HG03575 (cell line): ENCODE measurements at regions not wholly inside any gene's neighbourhood (a gene's known extent, or its start where the extent isn't known, plus 50 kb on each side); places are given as distances from the start of the nearest gene placed in this dataset.

Experiments used
- ATAC-seq: cut with Tn5 transposase; IDR thresholded peaks from one replicate; pipeline ENCODE4 v1.9.1; 2021; ENCODE audit not compliant: unreplicated experiment, insufficient number of reproducible peaks, low FRiP score; ENCODE audit errors: extremely low read depth

GRCh38 chr3:190252080-190252479 is 70.2 kb downstream of the CLDN1 start:
- no peak for ATAC-seq

GRCh38 chr3:190249414-190249813 is 72.8 kb downstream of the CLDN1 start:
- no peak for ATAC-seq

DNA sequence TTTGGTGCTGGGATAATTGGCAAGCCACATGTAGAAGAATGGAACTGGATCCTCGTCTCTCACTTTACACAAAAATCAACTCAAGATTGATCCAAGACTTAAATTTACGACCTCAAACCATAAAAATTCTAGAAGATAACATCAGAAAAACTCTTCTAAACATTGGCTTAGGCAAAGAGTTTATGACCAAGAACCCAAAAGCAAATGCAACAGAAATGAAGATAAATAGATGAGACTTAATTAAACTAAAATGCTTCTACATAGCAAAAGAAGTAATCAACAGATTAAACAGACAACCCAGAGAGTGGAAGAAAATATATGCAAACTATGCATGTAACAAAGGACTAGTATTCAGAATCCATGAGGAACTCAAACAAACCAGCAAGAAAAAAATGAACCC is 80.1 kb downstream of the CLDN1 start:
- ATAC-seq: no peak

DNA sequence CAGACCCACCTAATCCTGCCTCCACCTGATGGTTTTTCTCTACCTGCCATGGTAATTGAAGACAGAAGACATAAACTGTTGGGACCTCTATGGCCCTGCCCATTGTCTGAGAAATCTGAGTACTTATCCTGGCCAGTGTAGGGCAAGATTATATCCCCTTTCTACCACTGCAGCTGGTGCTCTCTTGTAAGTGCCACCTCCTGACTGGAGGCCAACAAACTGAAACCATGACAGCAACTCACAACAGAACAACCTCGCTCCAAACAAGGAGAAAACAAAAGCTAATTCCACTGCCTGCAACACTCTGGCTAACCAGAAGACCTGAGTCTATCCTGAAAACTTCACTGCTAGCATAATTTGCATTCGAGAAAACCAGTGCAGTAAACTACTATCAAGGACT is 82.9 kb downstream of the CLDN1 start:
- ATAC-seq: no peak

DNA sequence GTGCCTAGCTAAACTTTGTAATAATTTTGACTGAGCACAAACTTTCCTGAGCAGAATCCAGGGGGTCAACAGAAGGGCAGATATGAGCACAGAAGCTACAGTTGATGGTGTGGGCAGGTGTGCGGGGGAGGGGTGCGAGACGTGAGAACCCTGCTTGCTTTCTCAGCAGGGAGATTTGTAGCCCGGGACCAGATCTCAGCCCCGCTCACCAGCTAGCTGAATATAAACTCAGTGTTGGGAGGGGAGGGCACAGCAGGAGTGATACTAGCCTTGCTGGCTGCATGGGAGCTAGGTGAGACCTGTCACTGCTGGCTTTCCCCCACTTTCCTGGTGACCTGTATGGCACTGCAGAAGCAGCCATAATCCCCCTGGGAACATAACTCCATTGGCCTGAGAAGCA is 83.4 kb downstream of the CLDN1 start:
- ATAC-seq: no peak

DNA sequence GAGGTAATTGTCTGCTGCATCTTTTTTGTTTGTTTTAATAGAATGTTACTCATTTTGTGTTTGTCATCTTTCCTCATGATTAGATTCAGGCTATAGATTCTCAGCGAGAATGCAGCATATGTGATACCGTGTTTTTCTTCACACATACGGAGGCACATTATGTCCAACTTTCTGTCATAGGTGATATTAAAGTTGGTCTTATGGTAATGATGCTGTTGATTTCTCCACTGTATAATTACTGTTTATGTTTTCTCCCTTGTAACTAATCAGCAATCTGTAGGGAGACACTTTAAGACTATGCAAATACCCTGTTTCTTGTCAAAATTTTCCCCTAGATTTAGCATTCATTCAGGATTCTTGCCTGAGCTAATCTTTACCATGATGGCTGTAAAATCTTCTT is 87.6 kb downstream of the CLDN1 start:
- no peak for ATAC-seq

DNA sequence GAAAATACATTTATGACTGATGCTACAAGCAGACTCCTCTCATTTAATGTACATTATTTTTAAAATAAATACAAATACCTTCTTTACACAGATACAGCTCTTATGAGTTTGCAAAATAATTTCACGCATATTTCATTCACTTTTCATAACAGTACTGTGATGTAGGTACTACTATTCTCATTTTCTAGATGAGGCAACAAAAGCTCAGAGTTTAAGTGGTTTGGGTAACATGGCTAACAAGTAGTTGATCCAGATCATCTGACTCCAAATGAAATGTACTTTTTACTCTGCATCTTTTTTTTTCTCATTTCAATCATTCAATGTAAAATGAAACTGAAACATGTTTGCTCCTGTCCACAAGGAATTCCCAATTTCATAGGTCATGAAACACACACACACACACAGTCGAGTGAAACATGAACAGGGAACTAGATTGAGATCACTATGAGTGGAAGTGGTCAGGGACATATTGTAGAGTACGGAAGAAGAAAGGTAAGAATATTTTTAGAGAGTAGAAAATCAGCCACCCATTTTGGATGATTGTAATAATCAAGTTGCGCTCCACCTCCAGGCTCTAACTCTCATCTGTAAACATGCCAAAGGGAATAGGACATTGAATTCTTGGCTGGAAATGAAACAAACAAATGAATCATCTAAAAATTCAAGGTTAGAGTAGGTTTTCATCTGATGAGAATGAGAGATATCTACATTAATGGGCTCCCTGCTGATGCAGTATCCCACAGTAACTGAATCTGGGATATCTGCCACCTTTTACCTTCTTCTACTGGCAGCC is 92.4 kb downstream of the CLDN1 start:
- no peak for ATAC-seq

GRCh38 chr3:190227064-190227463 is 95.2 kb downstream of the CLDN1 start:
- no peak for ATAC-seq

DNA sequence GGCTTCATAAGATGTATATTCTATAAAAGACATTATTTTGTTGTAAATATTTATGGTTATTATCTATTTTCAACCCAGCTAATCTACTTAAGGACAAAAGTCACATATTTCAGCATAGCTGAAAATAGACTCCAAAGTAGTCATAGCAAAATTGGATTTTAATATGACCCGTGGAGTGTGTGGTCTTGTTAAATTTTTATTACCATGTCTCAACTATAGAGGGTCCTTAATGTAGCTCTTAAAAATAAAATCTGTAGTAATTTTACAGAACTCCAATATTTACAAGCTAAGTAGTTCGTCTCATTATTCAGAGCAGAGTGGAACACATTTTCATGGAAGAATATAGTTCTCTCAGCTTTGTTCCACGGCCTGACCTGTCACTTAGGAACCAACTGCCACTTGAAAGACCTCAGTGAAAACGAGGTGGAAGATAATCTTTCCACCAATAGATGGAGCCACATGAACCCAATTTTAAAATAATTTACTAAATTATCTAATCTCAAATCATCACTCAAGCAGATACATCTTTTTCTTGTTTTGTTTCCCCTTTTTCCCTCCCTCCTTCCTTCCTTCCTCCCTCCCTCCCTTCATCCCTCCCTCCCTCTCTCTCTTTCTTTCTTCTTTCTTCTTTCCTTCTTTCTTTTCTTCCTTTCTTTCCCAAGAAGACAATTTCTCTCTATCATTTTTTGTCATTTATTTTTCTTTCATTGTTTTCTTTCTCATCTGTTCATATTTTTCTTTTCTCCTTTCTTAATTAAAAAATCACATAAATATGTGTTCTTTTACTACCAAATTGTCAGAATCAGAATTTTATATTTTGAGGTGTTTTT is 97.2 kb downstream of the CLDN1 start:
- no peak for ATAC-seq

DNA sequence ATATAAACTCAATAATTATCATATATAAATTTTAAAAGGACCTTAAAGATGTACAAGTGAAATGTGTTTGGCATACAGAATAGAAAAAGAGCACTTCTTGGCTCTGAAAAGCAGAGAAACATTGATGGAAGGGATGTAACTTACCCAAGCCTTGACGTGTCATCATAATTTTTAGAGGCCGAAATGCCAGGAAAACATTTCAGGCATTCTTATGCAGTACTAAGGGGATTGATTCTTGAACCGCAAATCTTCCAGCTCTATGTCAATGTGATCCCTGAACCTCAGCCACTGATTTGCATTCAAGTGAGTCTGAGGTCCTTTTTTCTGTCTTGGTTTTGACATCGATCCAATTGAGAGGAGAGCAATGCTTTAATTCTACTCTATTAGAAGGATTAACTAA is 97.8 kb downstream of the CLDN1 start:
- ATAC-seq: no peak

DNA sequence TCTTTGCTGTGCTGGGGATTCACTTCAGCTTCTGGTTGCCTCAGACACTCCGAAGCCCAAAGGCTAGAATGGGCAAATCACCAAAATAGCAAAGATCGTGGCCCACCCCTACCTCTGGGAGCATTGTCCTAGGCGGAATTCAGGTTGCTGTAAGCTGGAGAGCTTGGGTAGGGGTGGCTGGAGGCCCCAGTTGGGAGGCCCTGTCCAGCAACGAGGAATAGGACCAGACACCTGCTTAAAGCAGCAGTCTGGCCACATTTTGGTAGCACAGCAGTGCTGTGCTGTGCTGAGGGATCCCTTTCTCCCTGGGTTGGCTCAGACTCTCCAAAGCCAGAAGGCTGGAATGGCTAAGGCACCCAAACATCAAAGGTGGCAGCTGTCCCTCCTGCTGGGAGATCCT is 99.3 kb downstream of the CLDN1 start:
- ATAC-seq: no peak

- no peak for ATAC-seq
Observed at GRCh38 chr3:190222360-190222759, 99.9 kb downstream of the CLDN1 start.

GRCh38 chr3:190220362-190220761 is 99.7 kb upstream of the P3H2 start:
- no peak for ATAC-seq

- ATAC-seq: no peak
Observed at GRCh38 chr3:190217081-190217480, 96.4 kb upstream of the P3H2 start.

DNA sequence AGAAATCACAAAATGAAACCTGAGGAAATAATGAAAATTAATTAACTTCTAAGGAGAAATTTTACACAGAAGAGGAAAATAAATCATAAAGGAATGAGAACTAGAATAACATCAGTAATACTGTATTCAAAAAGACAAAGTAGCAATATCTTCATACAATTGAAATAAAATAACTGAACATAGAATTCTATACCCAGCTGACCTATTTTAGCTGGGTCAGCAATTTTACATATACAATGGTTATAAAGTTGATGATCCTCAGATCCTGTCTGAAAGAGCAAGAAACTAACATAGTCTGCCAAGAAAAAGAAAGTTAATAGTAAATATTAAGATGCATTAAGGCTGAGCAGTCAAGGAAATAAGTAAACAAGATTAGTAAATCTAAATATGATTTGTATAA is 93.0 kb upstream of the P3H2 start:
- ATAC-seq: no peak

DNA sequence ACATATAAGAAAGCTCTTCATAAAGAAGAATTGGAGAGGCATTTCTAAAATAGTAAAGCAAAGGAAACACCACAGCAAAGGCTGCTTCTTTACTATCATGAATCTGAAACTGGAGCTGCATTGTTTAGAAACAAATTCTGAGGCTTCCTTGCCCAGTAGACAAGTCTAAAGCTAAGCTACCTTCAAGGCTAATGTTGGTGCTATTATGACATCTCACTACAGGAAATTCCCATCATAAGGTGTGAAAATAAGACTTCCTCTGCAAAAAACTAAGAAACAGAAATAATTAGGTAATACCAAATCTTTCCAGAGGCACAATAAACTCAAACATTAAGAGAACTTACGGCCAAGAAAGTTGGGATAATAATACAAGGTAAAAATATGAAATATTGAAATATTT is 89.9 kb upstream of the P3H2 start:
- no peak for ATAC-seq

DNA sequence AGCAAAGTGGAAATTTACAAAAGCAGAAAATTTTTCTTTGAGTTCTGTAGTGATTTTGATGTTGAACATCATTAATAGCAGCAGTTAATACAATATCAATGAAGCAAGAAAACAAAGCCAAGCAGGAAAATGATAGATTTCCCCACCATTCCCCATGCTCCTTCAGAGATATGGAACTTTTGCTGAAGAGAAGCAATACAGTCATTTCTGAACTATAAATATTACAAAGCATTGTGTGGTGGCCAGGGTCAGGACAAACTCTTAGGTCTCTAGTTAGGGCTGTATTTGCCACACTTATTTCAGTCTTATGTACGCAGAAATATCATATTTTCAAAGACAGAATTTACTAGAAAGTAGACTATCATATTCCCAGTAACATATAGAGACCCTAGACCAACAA is 88.8 kb upstream of the P3H2 start:
- no peak for ATAC-seq

GRCh38 chr3:190208196-190208595 is 87.5 kb upstream of the P3H2 start:
- ATAC-seq: no peak

GRCh38 chr3:190205739-190206138 is 85.0 kb upstream of the P3H2 start:
- peak; percentile 59 for ATAC-seq

- ATAC-seq: no peak
Observed at GRCh38 chr3:190204200-190204599, 83.5 kb upstream of the P3H2 start.
